ENCODE measurements at regions not wholly inside any gene's neighbourhood (a gene's known extent, or its start where the extent isn't known, plus 50 kb on each side); places are given as distances from the start of the nearest gene placed in this dataset.

GRCh38 chr2:172280571-172281361 lies 146.6 kb upstream of the ITGA6 start:
- TF ChIP-seq CTCF (IDR thresholded peaks at IDR 0.05): no peak
- no peak for TF ChIP-seq SIN3A (IDR thresholded peaks at IDR 0.05; ENCODE audit: borderline replicate concordance, insufficient read depth, low read depth, low read length)
- no peak for TF ChIP-seq REST (IDR thresholded peaks at IDR 0.05; ENCODE audit: insufficient read depth in 1 of 2, low read depth in 2 of 2, low read length in 1 of 2)
- no peak for TF ChIP-seq TCF7L2 (IDR thresholded peaks at IDR 0.05; ENCODE audit: low read depth, low read length)

Measured in Panc1 (cell line).